ENCODE measurements at regions not wholly inside any gene's neighbourhood (a gene's known extent, or its start where the extent isn't known, plus 50 kb on each side); places are given as distances from the start of the nearest gene placed in this dataset.
"Not testable (repeated sequence)": the region's sequence is repeated elsewhere in the genome, so short reads cannot be mapped to it uniquely, and the experiment has no call there.

- not testable (repeated sequence) for DNase-seq (ENCODE audit: low read depth)
These were observed 62.3 kb upstream of the UGT2A3 start for GRCh38 chr4:69013933-69014332.

- not testable (repeated sequence) for DNase-seq (ENCODE audit: low read depth)
These were observed 66.4 kb upstream of the UGT2A3 start for GRCh38 chr4:69017986-69018385.

GRCh38 chr4:69019538-69020461 is 68.2 kb upstream of the UGT2A3 start:
- DNase-seq (ENCODE audit: low read depth), result not testable (repeated sequence)

- DNase-seq (ENCODE audit: low read depth), result not testable (repeated sequence)
These were observed 68.8 kb upstream of the UGT2A3 start for GRCh38 chr4:69020462-69020807.

- DNase-seq (ENCODE audit: low read depth), result peak; percentile 21
These were observed 70.9 kb upstream of the UGT2B7 start for GRCh38 chr4:69025191-69025998.

- DNase-seq (ENCODE audit: low read depth), result no peak
These were observed 70.3 kb upstream of the UGT2B7 start for GRCh38 chr4:69025999-69026387.

- no peak for DNase-seq (ENCODE audit: low read depth)
These were observed 69.3 kb upstream of the UGT2B7 start for GRCh38 chr4:69026974-69027373.

GRCh38 chr4:69030326-69030725 is 65.9 kb upstream of the UGT2B7 start:
- DNase-seq (ENCODE audit: low read depth), result no peak

GRCh38 chr4:69032847-69033638 is 63.2 kb upstream of the UGT2B7 start:
- DNase-seq (ENCODE audit: low read depth), result peak; percentile 34

- DNase-seq (ENCODE audit: low read depth), result not testable (repeated sequence)
These were observed 61.9 kb upstream of the UGT2B7 start for GRCh38 chr4:69034315-69034740.

GRCh38 chr4:69038582-69038981 is 57.7 kb upstream of the UGT2B7 start:
- peak; percentile 43 for DNase-seq (ENCODE audit: low read depth)

GRCh38 chr4:69039071-69039470 is 57.2 kb upstream of the UGT2B7 start:
- no peak for DNase-seq (ENCODE audit: low read depth)

GRCh38 chr4:69044247-69044646 is 52.0 kb upstream of the UGT2B7 start:
- DNase-seq (ENCODE audit: low read depth), result no peak

All from LHCN-M2 (cell line).